ENCODE measurements at regions not wholly inside any gene's neighbourhood (a gene's known extent, or its start where the extent isn't known, plus 50 kb on each side); places are given as distances from the start of the nearest gene placed in this dataset.
"Not testable (repeated sequence)": the region's sequence is repeated elsewhere in the genome, so short reads cannot be mapped to it uniquely, and the experiment has no call there.

GRCh38 chr16:29237023-29237422 lies 169.5 kb downstream of the NPIPB11 start:
- not testable (repeated sequence) for TF ChIP-seq POLR2AphosphoS5 (IDR thresholded peaks at IDR 0.05; ENCODE audit: borderline replicate concordance, low read depth, low read length); FOXP2 (optimal IDR thresholded peaks at IDR 0.05; ENCODE audit: control extremely low read depth, extremely low read length, insufficient read depth); EZH2 (IDR thresholded peaks at IDR 0.05)
